ENCODE measurements at regions not wholly inside any gene's neighbourhood (a gene's known extent, or its start where the extent isn't known, plus 50 kb on each side); places are given as distances from the start of the nearest gene placed in this dataset.
A peak's percentile ranks its signal among the peaks of the same experiment; 100 is the strongest.

DNA sequence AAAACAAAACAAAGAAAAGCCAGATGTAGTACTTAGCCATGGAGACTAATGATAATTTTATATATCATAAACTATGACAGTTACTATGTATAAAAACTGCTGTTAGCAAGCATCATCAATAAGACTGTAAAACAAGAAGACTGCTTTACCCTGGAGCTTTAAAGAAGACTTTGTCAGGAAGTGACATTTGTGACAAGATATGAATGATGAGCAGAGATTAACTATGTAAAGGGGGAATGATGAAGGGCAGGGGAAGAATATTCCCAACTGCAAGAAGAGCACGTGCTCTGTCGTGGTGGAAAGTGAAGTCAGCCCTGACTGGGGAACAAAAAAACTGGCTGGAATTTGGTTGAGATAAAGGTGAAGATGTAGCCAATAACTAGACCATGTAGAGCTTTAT, 617.1 kb upstream of the AMOT start:
- intact Hi-C loops (cut with micrococcal nuclease) = no loop called here
- Mint-ChIP-seq H3K27ac (no peak overlapping the region), H3K4me1 (no peaks in the 10 kb centered on the region), H3K27me3 (no peaks in the 10 kb centered on the region), H3K9me3 (peaks cover 3% of the 10 kb centered on the region), H3K36me3 (ENCODE audit: low read depth) (no peaks in the 10 kb centered on the region), H3K4me3 (no peak overlapping the region)
- ATAC-seq (ENCODE audit: low read depth) (no peak), DNase-seq (no peak)
- ChIA-PET POLR2A (interaction anchor here (0.6 kb wide), 1 partner anchor 81 kb away, joined by 7 read pairs; no protein-coding TSS in a partner anchor), CTCF (no interaction called here)
- TF ChIP-seq, protein P1, sequence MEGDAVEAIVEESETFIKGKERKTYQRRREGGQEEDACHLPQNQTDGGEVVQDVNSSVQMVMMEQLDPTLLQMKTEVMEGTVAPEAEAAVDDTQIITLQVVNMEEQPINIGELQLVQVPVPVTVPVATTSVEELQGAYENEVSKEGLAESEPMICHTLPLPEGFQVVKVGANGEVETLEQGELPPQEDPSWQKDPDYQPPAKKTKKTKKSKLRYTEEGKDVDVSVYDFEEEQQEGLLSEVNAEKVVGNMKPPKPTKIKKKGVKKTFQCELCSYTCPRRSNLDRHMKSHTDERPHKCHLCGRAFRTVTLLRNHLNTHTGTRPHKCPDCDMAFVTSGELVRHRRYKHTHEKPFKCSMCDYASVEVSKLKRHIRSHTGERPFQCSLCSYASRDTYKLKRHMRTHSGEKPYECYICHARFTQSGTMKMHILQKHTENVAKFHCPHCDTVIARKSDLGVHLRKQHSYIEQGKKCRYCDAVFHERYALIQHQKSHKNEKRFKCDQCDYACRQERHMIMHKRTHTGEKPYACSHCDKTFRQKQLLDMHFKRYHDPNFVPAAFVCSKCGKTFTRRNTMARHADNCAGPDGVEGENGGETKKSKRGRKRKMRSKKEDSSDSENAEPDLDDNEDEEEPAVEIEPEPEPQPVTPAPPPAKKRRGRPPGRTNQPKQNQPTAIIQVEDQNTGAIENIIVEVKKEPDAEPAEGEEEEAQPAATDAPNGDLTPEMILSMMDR (IDR thresholded peaks at IDR 0.05) = no peak

DNA sequence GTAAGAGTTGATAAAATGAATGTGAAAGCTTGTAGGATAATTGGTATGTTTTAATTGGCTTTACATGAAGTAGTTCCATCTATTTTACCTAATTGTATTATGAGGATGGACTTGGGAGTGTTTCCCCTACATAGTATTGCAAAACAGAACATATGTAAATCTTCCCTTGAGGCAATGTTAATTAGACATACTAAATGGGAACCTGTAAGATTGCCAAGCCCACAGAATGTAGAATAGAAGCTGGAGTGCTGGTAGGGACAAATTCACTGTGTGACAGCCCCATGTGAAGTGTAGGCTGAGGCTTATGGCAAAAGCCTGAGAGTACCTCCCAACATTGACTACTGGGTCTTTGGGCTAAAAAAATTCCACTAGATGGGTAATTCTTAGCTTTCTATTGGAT, 615.0 kb upstream of the AMOT start:
- Mint-ChIP-seq H3K4me3 (no peak overlapping the region), H3K27me3 (no peaks in the 10 kb centered on the region), H3K36me3 (ENCODE audit: low read depth) (no peaks in the 10 kb centered on the region), H3K9me3 (peaks cover 3% of the 10 kb centered on the region), H3K4me1 (no peaks in the 10 kb centered on the region), H3K27ac (no peak overlapping the region)
- DNase-seq = no peak
- intact Hi-C loops (cut with micrococcal nuclease) = no loop called here
- ATAC-seq (ENCODE audit: low read depth) = no peak
- POLR2A ChIA-PET = no interaction called here
- TF ChIP-seq, protein P1 (IDR thresholded peaks at IDR 0.05) = no peak
- CTCF ChIA-PET = no interaction called here

DNA sequence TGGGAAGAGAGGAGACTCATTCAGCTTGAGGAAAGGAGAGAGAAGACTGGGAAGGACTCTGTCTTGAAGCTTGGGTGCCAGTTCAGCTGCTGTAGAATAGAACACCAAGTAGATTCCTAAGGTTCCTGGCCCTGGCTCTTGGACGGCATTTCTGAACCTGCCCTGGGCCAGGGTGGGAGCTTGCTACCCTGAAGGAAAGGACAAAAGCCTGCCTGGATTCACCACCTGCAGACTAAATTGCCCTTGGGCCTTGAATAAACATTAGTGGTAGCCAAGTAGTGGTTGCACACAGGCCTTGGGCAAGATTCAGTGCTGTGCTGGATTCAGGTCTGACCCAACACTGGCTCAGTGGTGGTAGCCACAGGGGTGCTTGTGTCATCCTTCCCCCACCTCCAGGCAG, 588.4 kb upstream of the AMOT start:
- intact Hi-C loops (cut with micrococcal nuclease) = no loop called here
- H3K36me3 Mint-ChIP-seq (ENCODE audit: low read depth) = no peaks in the 10 kb centered on the region
- POLR2A ChIA-PET = no interaction called here

DNA sequence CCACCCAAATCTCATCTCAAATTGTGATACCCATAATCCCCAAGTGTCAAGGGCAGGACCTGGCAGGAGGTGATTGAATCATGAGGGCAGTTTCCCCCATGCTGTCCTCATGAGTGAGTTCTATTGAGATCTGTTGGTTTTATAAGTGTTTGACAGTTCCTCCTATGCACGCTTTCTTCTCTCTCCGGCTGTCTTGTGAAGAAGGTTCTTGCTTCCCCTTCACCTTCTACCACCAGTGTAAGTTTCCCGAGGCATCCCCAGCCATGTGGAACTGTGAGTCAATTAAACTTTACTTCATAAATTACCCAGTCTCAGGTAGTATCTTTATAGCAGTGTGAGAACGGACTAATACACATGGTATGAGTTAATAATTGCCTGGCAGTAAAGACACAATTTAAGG, 581.7 kb upstream of the AMOT start:
- TF ChIP-seq, protein P1 (IDR thresholded peaks at IDR 0.05) = no peak
- H3K27me3 Mint-ChIP-seq = no peaks in the 10 kb centered on the region
- H3K9me3 Mint-ChIP-seq = peaks cover 4% of the 10 kb centered on the region
- no peak overlapping the region for H3K4me3 Mint-ChIP-seq
- ATAC-seq (ENCODE audit: low read depth) (peak; percentile 21), DNase-seq (no peak)
- intact Hi-C loops (cut with micrococcal nuclease) = no loop called here
- ChIA-PET CTCF (no interaction called here), POLR2A (no interaction called here)
- no peaks in the 10 kb centered on the region for H3K36me3 Mint-ChIP-seq (ENCODE audit: low read depth)
- peak overlapping the region; percentile 41 for H3K27ac Mint-ChIP-seq
- H3K4me1 Mint-ChIP-seq = peaks cover 12% of the 10 kb centered on the region

More for the DNA sequence above, 588.4 kb upstream of the AMOT start:
- no peak for DNase-seq
- no peak overlapping the region for H3K4me3 Mint-ChIP-seq
- H3K27me3 Mint-ChIP-seq = no peaks in the 10 kb centered on the region
- H3K9me3 Mint-ChIP-seq = peaks cover 5% of the 10 kb centered on the region
- ATAC-seq (ENCODE audit: low read depth) = no peak
- no peaks in the 10 kb centered on the region for H3K4me1 Mint-ChIP-seq
- CTCF ChIA-PET = no interaction called here
- TF ChIP-seq, protein P1 (IDR thresholded peaks at IDR 0.05) = no peak
- no peak overlapping the region for H3K27ac Mint-ChIP-seq

DNA sequence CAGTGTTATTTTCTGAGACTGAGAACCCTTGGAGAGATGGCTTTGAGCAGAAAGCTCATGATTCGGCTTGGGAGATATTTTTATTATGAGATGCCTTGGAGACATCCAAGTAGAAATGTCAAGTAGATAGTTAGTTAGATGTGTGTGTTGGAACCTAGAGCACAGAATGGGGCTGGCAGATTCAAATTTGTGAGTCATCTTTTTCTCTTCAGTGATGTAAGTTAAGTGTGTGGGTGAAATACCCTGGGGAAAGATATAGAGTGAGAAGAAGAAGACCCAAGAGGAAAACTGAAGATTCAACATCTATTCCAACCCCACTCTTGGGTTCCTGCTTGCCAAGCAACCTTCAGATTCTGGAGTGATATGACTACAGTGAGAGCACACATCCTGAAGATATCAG, 580.8 kb upstream of the AMOT start:
- TF ChIP-seq, protein P1 (IDR thresholded peaks at IDR 0.05) = no peak
- DNase-seq (no peak), ATAC-seq (ENCODE audit: low read depth) (no peak)
- H3K36me3 Mint-ChIP-seq (ENCODE audit: low read depth) = no peaks in the 10 kb centered on the region
- no peak overlapping the region for H3K27ac Mint-ChIP-seq
- H3K4me3 Mint-ChIP-seq = no peak overlapping the region
- intact Hi-C loops (cut with micrococcal nuclease) = no loop called here
- peaks cover 4% of the 10 kb centered on the region for H3K9me3 Mint-ChIP-seq
- ChIA-PET CTCF (no interaction called here), POLR2A (no interaction called here)
- peaks cover 12% of the 10 kb centered on the region for H3K4me1 Mint-ChIP-seq
- H3K27me3 Mint-ChIP-seq = no peaks in the 10 kb centered on the region
